ENCODE measurements at regions not wholly inside any gene's neighbourhood (a gene's known extent, or its start where the extent isn't known, plus 50 kb on each side); places are given as distances from the start of the nearest gene placed in this dataset.

DNA sequence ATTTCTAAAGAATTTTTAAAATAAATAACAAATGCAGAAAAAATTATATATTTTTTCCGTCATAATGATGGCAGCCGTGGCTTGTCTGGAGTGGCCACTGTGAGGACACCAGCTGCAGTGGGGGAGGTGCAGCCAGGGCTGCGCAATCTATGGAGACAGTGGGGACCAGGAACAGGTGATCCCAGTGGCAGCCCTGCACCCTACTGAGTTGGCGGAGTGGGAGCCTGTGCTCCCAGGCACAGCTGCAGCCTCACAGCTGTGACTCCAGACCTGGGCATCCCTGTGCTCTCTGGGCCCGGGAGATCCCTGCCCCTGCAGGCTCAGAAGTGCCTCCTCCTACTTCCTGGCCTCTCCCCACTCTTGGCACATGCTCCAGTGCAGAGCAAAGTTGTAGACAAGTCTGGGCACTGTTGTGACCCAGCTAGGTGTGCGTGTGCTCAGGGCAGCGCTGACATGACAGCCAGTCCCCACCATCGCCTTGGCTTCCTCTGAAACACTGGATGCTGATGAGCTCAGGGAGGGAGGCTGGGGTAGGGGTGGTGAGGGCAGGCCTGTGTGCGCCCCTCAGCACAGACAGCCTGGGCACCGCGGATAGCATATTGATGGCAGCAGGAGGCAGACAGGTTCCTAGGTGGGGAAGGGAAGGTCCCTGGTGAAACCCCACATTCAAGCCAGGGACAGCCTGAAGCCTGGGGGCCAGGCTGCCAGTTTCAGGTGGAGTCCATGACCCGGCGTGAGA, 96.0 kb upstream of the PRR16 start:
- H3K4me1 ChIP-seq = no peaks in the 10 kb centered on the region
- no peak for DNase-seq (ENCODE audit: low spot score in 2 of 2)
- H3K36me3 ChIP-seq = no peaks in the 10 kb centered on the region
- intact Hi-C loops (cut with DNase I) = no loop called here
- no peak overlapping the region for H3K4me3 ChIP-seq
- no peaks in the 10 kb centered on the region for H3K27me3 ChIP-seq
- TF ChIP-seq, protein P1, sequence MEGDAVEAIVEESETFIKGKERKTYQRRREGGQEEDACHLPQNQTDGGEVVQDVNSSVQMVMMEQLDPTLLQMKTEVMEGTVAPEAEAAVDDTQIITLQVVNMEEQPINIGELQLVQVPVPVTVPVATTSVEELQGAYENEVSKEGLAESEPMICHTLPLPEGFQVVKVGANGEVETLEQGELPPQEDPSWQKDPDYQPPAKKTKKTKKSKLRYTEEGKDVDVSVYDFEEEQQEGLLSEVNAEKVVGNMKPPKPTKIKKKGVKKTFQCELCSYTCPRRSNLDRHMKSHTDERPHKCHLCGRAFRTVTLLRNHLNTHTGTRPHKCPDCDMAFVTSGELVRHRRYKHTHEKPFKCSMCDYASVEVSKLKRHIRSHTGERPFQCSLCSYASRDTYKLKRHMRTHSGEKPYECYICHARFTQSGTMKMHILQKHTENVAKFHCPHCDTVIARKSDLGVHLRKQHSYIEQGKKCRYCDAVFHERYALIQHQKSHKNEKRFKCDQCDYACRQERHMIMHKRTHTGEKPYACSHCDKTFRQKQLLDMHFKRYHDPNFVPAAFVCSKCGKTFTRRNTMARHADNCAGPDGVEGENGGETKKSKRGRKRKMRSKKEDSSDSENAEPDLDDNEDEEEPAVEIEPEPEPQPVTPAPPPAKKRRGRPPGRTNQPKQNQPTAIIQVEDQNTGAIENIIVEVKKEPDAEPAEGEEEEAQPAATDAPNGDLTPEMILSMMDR (IDR thresholded peaks at IDR 0.05) = no peak
- no peak overlapping the region for H3K27ac ChIP-seq
- no peaks in the 10 kb centered on the region for H3K9me3 ChIP-seq

DNA sequence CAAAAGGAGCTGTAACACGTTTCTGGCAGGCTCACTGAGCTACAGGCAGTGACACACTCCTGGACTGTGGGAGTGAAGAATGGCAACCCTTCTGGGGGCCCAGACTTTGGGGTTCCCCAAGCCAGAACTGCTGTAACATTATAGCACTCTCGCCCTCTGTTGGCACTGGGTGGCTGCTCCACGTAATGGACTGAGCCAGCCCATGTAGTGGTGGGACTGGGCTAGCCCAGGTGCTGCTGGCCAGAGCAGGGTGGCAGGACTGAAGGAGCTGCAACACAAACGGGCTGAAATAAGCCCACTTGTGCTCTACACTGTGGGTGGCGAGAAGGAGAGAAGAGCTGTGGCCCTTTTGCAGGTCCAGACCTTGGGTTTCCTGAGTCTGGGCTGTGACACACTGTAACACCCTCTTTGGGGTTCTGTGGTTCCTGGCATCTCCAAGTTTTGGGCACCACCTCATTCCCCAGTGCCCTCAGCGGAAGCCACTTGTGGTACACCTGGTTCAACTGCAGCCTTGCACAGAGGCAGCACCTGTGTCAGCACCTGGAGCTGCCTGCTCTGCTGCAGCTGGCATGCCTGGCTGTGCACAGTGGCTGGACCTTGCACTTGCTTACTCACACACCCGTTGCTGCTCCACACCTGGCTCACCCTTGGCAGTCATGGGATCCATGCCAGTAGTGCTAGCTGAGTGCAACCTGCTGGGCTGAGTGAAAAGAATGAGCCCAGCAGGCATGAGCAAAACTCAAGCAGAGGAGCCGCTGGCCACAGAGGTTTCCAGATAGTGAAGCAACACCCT, 95.0 kb upstream of the PRR16 start:
- H3K9me3 ChIP-seq = no peaks in the 10 kb centered on the region
- H3K27me3 ChIP-seq = no peaks in the 10 kb centered on the region
- intact Hi-C loops (cut with DNase I) = no loop called here
- TF ChIP-seq, protein P1 (IDR thresholded peaks at IDR 0.05) = no peak
- no peak overlapping the region for H3K27ac ChIP-seq
- no peak for DNase-seq (ENCODE audit: low spot score in 2 of 2)
- no peak overlapping the region for H3K4me3 ChIP-seq
- H3K4me1 ChIP-seq = no peaks in the 10 kb centered on the region
- no peaks in the 10 kb centered on the region for H3K36me3 ChIP-seq

DNA sequence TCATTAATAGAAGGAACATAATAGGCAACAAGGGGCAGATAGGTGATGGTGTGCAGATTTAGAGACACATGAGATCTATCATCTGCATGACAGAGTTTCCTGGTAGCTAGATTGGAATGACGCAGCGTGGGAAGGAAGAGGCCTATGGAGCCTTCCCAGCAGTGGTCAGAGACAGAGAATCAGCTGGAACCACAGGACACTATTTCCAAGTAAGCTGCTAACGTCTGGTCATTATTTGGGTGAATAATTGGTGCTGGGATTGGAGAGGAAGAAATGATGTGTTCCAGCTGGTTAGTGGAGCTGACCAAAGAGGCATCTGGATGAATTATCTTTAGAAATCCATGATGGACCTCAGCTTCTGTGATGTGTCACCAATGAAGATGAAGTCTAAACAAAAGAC, 91.2 kb upstream of the PRR16 start:
- no peaks in the 10 kb centered on the region for H3K36me3 ChIP-seq
- H3K27me3 ChIP-seq = no peaks in the 10 kb centered on the region
- TF ChIP-seq, protein P1 (IDR thresholded peaks at IDR 0.05) = no peak
- DNase-seq (ENCODE audit: low spot score in 2 of 2) = no peak
- intact Hi-C loops (cut with DNase I) = no loop called here
- no peaks in the 10 kb centered on the region for H3K9me3 ChIP-seq
- no peak overlapping the region for H3K4me3 ChIP-seq
- no peaks in the 10 kb centered on the region for H3K4me1 ChIP-seq
- no peak overlapping the region for H3K27ac ChIP-seq

DNA sequence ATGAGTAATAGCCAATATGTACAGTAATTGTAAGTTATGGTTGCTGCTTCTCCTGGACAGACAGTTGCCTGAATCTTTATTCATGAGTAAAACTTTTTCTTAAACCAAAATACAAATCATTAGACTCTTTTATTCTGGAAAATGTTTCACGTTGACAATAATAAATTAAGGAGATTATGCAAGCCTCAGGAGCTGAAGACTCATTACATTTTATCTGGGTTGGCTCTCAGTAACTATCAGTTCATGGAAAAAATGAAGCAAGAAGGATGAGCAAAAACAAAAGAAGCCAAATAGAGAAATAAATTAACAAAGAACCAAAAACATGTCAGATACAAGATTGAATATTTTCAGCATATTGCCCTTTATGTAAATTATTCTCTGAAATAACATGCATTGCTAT, 88.9 kb upstream of the PRR16 start:
- no peak for DNase-seq (ENCODE audit: low spot score in 2 of 2)
- no peak overlapping the region for H3K27ac ChIP-seq
- H3K27me3 ChIP-seq = no peaks in the 10 kb centered on the region
- TF ChIP-seq, protein P1 (IDR thresholded peaks at IDR 0.05) = no peak
- no peaks in the 10 kb centered on the region for H3K36me3 ChIP-seq
- H3K4me3 ChIP-seq = no peak overlapping the region
- no peaks in the 10 kb centered on the region for H3K4me1 ChIP-seq
- intact Hi-C loops (cut with DNase I) = no loop called here
- peaks cover 0 to 18% of the 10 kb centered on the region in 2 donors for H3K9me3 ChIP-seq

DNA sequence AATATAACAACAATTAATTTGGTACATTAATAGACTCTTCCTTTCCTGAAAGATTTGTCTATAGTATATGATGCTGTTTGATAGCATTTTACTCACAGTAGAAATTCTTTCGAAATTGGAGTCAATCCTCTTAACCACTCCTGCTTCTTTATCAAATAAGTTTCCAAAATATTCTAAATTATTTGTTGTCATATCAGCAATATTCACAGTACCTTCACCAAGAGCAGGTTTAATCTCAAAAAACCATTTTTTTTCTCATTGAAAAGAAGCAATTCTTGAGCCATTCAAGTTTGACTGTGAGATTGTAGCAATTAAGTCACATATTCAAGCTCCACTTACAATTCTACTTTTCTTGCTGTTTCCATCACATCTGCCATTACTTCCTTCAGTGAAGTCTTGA, 83.5 kb upstream of the PRR16 start:
- intact Hi-C loops (cut with DNase I) = no loop called here
- H3K4me3 ChIP-seq = no peak overlapping the region
- H3K27me3 ChIP-seq = no peaks in the 10 kb centered on the region
- no peaks in the 10 kb centered on the region for H3K36me3 ChIP-seq
- H3K9me3 ChIP-seq = peaks cover 0 to 26% of the 10 kb centered on the region in 2 donors
- no peak overlapping the region for H3K27ac ChIP-seq
- H3K4me1 ChIP-seq = no peaks in the 10 kb centered on the region
- TF ChIP-seq, protein P1 (IDR thresholded peaks at IDR 0.05) = no peak
- no peak for DNase-seq (ENCODE audit: low spot score in 2 of 2)
